H1 (cell line): ENCODE measurements at regions not wholly inside any gene's neighbourhood (a gene's known extent, or its start where the extent isn't known, plus 50 kb on each side); places are given as distances from the start of the nearest gene placed in this dataset.

Experiments
- CTCF ChIA-PET: fragments of 300-600 bp; sonication (Branson Sonifier 250); formaldehyde crosslinking; loops from one replicate; lab custom pipeline; 2021; ENCODE audit not compliant: partially characterized antibody; lab: Charles Lee
- POLR2A ChIA-PET: fragments of 300-600 bp; sonication (Branson Sonifier 250); formaldehyde crosslinking; loops from one replicate; lab custom pipeline; 2021; ENCODE audit warnings: inconsistent platforms; ENCODE audit not compliant: partially characterized antibody; lab: Charles Lee
- DNase-seq, 2 experiments: peaks; one replicate each; pipeline versions ENCODE4 v3.0.0 to v3.0.0-alpha.2; 2010 to 2022; ENCODE audit warnings: low spot score in 2 of 2, low read depth in 1 of 2, mixed read lengths in 1 of 2
- FAIRE-seq: peaks from 2 replicates; lab custom pipeline; 2011; peaks lifted over from hg19 to GRCh38; lab: Jason Lieb, UNC
- H2AFZ ChIP-seq: 2 replicates; pipeline ENCODE4 v1.8.1; 2012; ENCODE audit warnings: low read length, inconsistent platforms
- H2AK5ac ChIP-seq: 2 replicates; pipeline ENCODE4 v1.6.1; 2013; ENCODE audit warnings: low read depth, low read length
- H2BK120ac ChIP-seq: replicated peaks from 2 replicates; pipeline ENCODE3; 2013; ENCODE audit warnings: low read depth, low read length, inconsistent platforms
- H2BK12ac ChIP-seq: 2 replicates; pipeline ENCODE4 v1.6.1; 2013; ENCODE audit warnings: low read depth, low read length
- H2BK15ac ChIP-seq: 2 replicates; pipeline ENCODE4 v1.6.1; 2013; ENCODE audit warnings: low read length
- H2BK20ac ChIP-seq: 2 replicates; pipeline ENCODE4 v1.6.1; 2013; ENCODE audit warnings: low read length
- H2BK5ac ChIP-seq: 2 replicates; pipeline ENCODE4 v1.6.1; 2013; ENCODE audit warnings: low read depth, low read length
- H3K14ac ChIP-seq: 2 replicates; pipeline ENCODE4 v1.6.1; 2013; ENCODE audit warnings: inconsistent platforms; ENCODE audit not compliant: insufficient read length
- H3K18ac ChIP-seq: 2 replicates; pipeline ENCODE4 v1.6.1; 2013; ENCODE audit warnings: low read length; ENCODE audit errors: extremely low read depth
- H3K23ac ChIP-seq: 2 replicates; pipeline ENCODE4 v1.6.1; 2013; ENCODE audit warnings: inconsistent platforms; ENCODE audit not compliant: insufficient read length
- H3K23me2 ChIP-seq: 2 replicates; pipeline ENCODE4 v1.6.1; 2013; ENCODE audit warnings: low read depth, low read length
- H3K27ac ChIP-seq: 2 replicates; pipeline ENCODE4 v1.6.1; 2011; ENCODE audit warnings: low read depth, low read length, inconsistent platforms
- H3K27me3 ChIP-seq, 4 experiments: replicated peaks in 1 of 4; 1 replicate in 1 of 4; 2 replicates in 3 of 4; pipeline versions ENCODE4 v1.6.1 to v1.8.1; 2011 to 2013; ENCODE audit warnings: low read length in 3 of 4, mild to moderate bottlenecking in 3 of 4, inconsistent platforms in 2 of 4, mixed read lengths in 2 of 4, moderate library complexity in 1 of 4; ENCODE audit not compliant: control insufficient read depth in 3 of 4, insufficient read depth in 3 of 4; ENCODE audit errors: extremely low read depth in 1 of 4
- H3K36me3 ChIP-seq, 4 experiments: 2 replicates each; pipeline versions ENCODE4 v1.6.1 to v1.8.1; 2011 to 2013; ENCODE audit warnings: mild to moderate bottlenecking in 4 of 4, low read length in 3 of 4, moderate library complexity in 2 of 4, control low read depth in 1 of 4, inconsistent platforms in 1 of 4; ENCODE audit not compliant: insufficient read depth in 4 of 4, control insufficient read depth in 2 of 4
- H3K4ac ChIP-seq: replicated peaks from 2 replicates; pipeline ENCODE3; 2013; ENCODE audit warnings: low read length, low read depth, mixed read lengths, inconsistent platforms; ENCODE audit not compliant: insufficient read length
- H3K4me1 ChIP-seq, 4 experiments: replicated peaks in 1 of 4; 1 replicate in 1 of 4; 2 replicates in 3 of 4; pipeline versions ENCODE4 v1.6.1 to v1.8.1; 2011 to 2013; ENCODE audit warnings: low read length in 3 of 4, inconsistent platforms in 2 of 4, mixed read lengths in 1 of 4; ENCODE audit not compliant: insufficient read depth in 4 of 4, control insufficient read depth in 3 of 4
- H3K4me2 ChIP-seq, 2 experiments: 2 replicates each; pipeline versions ENCODE4 v1.6.1 to v1.8.1; 2011 to 2013; ENCODE audit warnings: low read depth in 2 of 2, low read length in 2 of 2, control low read depth in 1 of 2, inconsistent platforms in 1 of 2, mild to moderate bottlenecking in 1 of 2; ENCODE audit not compliant: insufficient read depth in 1 of 2
- H3K4me3 ChIP-seq, 4 experiments: fragments of 200-600, 300-600 bp in 1 of 4; sonication (generic), shearing (Covaris generic), sonication (Bioruptor Twin) in 1 of 4; 2 replicates each; pipeline versions ENCODE4 v1.5.1 to v1.8.1; 2011 to 2016; ENCODE audit warnings: low read length in 4 of 4, low read depth in 3 of 4, control low read depth in 2 of 4, inconsistent platforms in 2 of 4, mild to moderate bottlenecking in 2 of 4, mixed read lengths in 1 of 4, moderate library complexity in 1 of 4; ENCODE audit not compliant: insufficient read depth in 2 of 4; ENCODE audit errors: extremely low read depth in 1 of 4
- H3K56ac ChIP-seq: replicated peaks from 2 replicates; pipeline ENCODE3; 2013; ENCODE audit warnings: low read depth, mild to moderate bottlenecking, mixed read lengths, low read length, inconsistent platforms; ENCODE audit not compliant: insufficient read length
- H3K79me1 ChIP-seq: 2 replicates; pipeline ENCODE4 v1.6.1; 2013; ENCODE audit warnings: low read depth, low read length, control low read depth
- H3K79me2 ChIP-seq, 2 experiments: 2 replicates each; pipeline versions ENCODE4 v1.6.1 to v1.8.1; 2012 to 2013; ENCODE audit warnings: low read length in 2 of 2, mild to moderate bottlenecking in 2 of 2, inconsistent platforms in 1 of 2; ENCODE audit not compliant: insufficient read depth in 2 of 2, control insufficient read depth in 1 of 2
- H3K9ac ChIP-seq, 4 experiments: replicated peaks in 1 of 4; 1 replicate in 1 of 4; 2 replicates in 3 of 4; pipeline versions ENCODE4 v1.6.1 to v1.8.1; 2011 to 2013; ENCODE audit warnings: low read depth in 3 of 4, low read length in 3 of 4, control low read depth in 2 of 4, mild to moderate bottlenecking in 2 of 4, moderate library complexity in 2 of 4, inconsistent platforms in 1 of 4; ENCODE audit errors: extremely low read depth in 1 of 4
- H3K9me3 ChIP-seq, 2 experiments: 2 replicates each; pipeline versions ENCODE4 v1.6.1 to v1.8.1; 2012 to 2013; ENCODE audit warnings: mild to moderate bottlenecking in 2 of 2, moderate library complexity in 2 of 2, control low read depth in 1 of 2, inconsistent platforms in 1 of 2, low read depth in 1 of 2, low read length in 1 of 2, mixed read lengths in 1 of 2; ENCODE audit not compliant: insufficient read depth in 2 of 2
- H4K20me1 ChIP-seq, 2 experiments: replicated peaks in 1 of 2; 2 replicates each; pipeline versions ENCODE3 to v1.8.1; 2011 to 2013; ENCODE audit warnings: inconsistent platforms in 2 of 2, low read length in 2 of 2, mild to moderate bottlenecking in 1 of 2; ENCODE audit not compliant: insufficient read depth in 2 of 2, control insufficient read depth in 1 of 2
- H4K5ac ChIP-seq: 2 replicates; pipeline ENCODE4 v1.6.1; 2013; ENCODE audit warnings: low read length, low read depth, mixed read lengths, inconsistent platforms; ENCODE audit not compliant: insufficient read length
- H4K8ac ChIP-seq: 2 replicates; pipeline ENCODE4 v1.8.0; 2013; ENCODE audit warnings: mild to moderate bottlenecking, moderate library complexity, low read length, inconsistent platforms; ENCODE audit not compliant: insufficient read depth; ENCODE audit errors: extremely low read depth
- H4K91ac ChIP-seq: replicated peaks from 2 replicates; pipeline ENCODE3; 2013; ENCODE audit warnings: low read length, mixed read lengths, inconsistent platforms; ENCODE audit not compliant: insufficient read length
- ASH2L ChIP-seq: fragments of 200-600, 300-600 bp; sonication (generic); IDR thresholded peaks from one replicate; pipeline ENCODE4 v1.7.1; 2017; ENCODE audit warnings: low read length
- CHD1 ChIP-seq: IDR thresholded peaks from 2 replicates; pipeline ENCODE4 v1.6.1; 2012; ENCODE audit warnings: low read depth, low read length, improper control_type of control experiment
- RAD21 ChIP-seq, 2 experiments: IDR thresholded peaks in 1 of 2; conservative IDR thresholded peaks in 1 of 2; 2 replicates each; pipeline ENCODE4 v1.6.1; 2011; ENCODE audit warnings: low read depth in 2 of 2, low read length in 2 of 2, improper control_type of control experiment in 1 of 2, inconsistent platforms in 1 of 2, mild to moderate bottlenecking in 1 of 2, moderate library complexity in 1 of 2
- SIN3A ChIP-seq, 2 experiments: IDR thresholded peaks in 1 of 2; conservative IDR thresholded peaks in 1 of 2; 2 replicates each; pipeline ENCODE4 v1.6.1; 2011 to 2012; ENCODE audit warnings: low read length in 2 of 2, improper control_type of control experiment in 1 of 2, low read depth in 1 of 2, mild to moderate bottlenecking in 1 of 2
- SP4 ChIP-seq: IDR thresholded peaks from 2 replicates; pipeline ENCODE4 v1.6.1; 2012; ENCODE audit warnings: low read length, inconsistent platforms
- SRF ChIP-seq: IDR thresholded peaks from 2 replicates; pipeline ENCODE4 v1.6.1; 2011; ENCODE audit warnings: mild to moderate bottlenecking, low read depth, low read length, moderate library complexity
- YY1 ChIP-seq: IDR thresholded peaks from 2 replicates; pipeline ENCODE4 v1.6.1; 2011; ENCODE audit warnings: low read depth, mild to moderate bottlenecking, low read length
- WGBS, 2 experiments: shearing (Covaris generic) in 1 of 2; methylation state at CpG; one replicate each; pipeline versions ENCODE4 v1.1.6 to v1.1.7; 2013 to 2015; ENCODE audit warnings: low lambda C conversion rate in 2 of 2, mixed read lengths in 2 of 2, inconsistent platforms in 1 of 2, low coverage in 1 of 2, missing lambda C conversion rate in 1 of 2; ENCODE audit not compliant: insufficient replicate concordance in 2 of 2, insufficient coverage in 1 of 2, insufficient read length in 1 of 2; ENCODE audit errors: extremely low coverage in 1 of 2, missing lambda C conversion rate in 1 of 2; 5-methylcytosine and 5-hydroxymethylcytosine counted together
- TF ChIP-seq, protein P1 (sequence below): IDR thresholded peaks from 2 replicates; pipeline ENCODE4 v1.6.1; 2012; ENCODE audit warnings: inconsistent platforms

- CTCF ChIA-PET: no interaction called here
These were observed 429.9 kb upstream of the USP9Y start for GRCh38 chrY:12271162-12271561.

More at GRCh38 chrY:12271162-12271561, 429.9 kb upstream of the USP9Y start:
- Histone ChIP-seq H2BK120ac (no peak overlapping the region), H3K4me1 (no peaks in the 10 kb centered on the region), H3K9me3 (peaks cover 1 to 20% of the 10 kb centered on the region in 2 experiments; a peak in 3 of 4 replicates), H3K27ac (no peak overlapping the region), H3K36me3 (no peaks in the 10 kb centered on the region), H2BK20ac (no peak overlapping the region), H4K91ac (no peak overlapping the region), H3K56ac (no peak overlapping the region), H3K79me1 (no peaks in the 10 kb centered on the region), H4K20me1 (no peaks in the 10 kb centered on the region), H2BK12ac (no peak overlapping the region), H4K8ac (no peak overlapping the region), H3K4me2 (no peak overlapping the region), H2AK5ac (no peak overlapping the region), H3K4ac (no peak overlapping the region), H4K5ac (no peak overlapping the region), H3K14ac (no peak overlapping the region), H3K23me2 (no peaks in the 10 kb centered on the region), H3K79me2 (no peaks in the 10 kb centered on the region), H2AFZ (no peak overlapping the region), H3K9ac (no peak overlapping the region), H2BK15ac (no peak overlapping the region), H3K18ac (no peak overlapping the region), H3K23ac (no peak overlapping the region), H3K27me3 (no peaks in the 10 kb centered on the region), H2BK5ac (no peak overlapping the region), H3K4me3 (no peak overlapping the region)
- no peak for FAIRE-seq
- 80% methylated on average over 2 of the region's 4 CpGs; no CpG with 5 or more reads in 1 of the 2 experiments for whole genome bisulfite sequencing, 2 experiments
- POLR2A ChIA-PET: no interaction called here
- no peak for DNase-seq
- TF ChIP-seq SP4: no peak
- TF ChIP-seq SRF: no peak
- TF ChIP-seq, protein P1, sequence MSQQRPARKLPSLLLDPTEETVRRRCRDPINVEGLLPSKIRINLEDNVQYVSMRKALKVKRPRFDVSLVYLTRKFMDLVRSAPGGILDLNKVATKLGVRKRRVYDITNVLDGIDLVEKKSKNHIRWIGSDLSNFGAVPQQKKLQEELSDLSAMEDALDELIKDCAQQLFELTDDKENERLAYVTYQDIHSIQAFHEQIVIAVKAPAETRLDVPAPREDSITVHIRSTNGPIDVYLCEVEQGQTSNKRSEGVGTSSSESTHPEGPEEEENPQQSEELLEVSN: no peak
- TF ChIP-seq SIN3A (conservative IDR thresholded peaks at IDR 0.05 in 1 of 2, IDR thresholded peaks at IDR 0.05 in 1 of 2; ENCODE audit: low read depth in 1 of 2, low read length in 2 of 2): no peak
- TF ChIP-seq YY1: no peak
- no peak for TF ChIP-seq RAD21 (IDR thresholded peaks at IDR 0.05 in 1 of 2, conservative IDR thresholded peaks at IDR 0.05 in 1 of 2; ENCODE audit: low read depth in 2 of 2, low read length in 2 of 2)
- TF ChIP-seq CHD1: no peak
- no peak for TF ChIP-seq ASH2L
